CD14-positive monocyte (primary cell): ENCODE measurements at regions not wholly inside any gene's neighbourhood (a gene's known extent, or its start where the extent isn't known, plus 50 kb on each side); places are given as distances from the start of the nearest gene placed in this dataset.

Source experiments
- DNase-seq, 3 donors: peaks; one replicate each; pipeline ENCODE4 v3.0.0-alpha.2; 2011 to 2022
- H2AFZ ChIP-seq: 2 replicates; pipeline ENCODE4 v1.6.0; 2012; ENCODE audit warnings: mild to moderate bottlenecking, low read depth, low read length, inconsistent platforms; ENCODE audit not compliant: insufficient read depth, poor library complexity, severe bottlenecking
- H3K27ac ChIP-seq, 2 donors: 1 replicate in 1 of 2; 2 replicates in 1 of 2; pipeline ENCODE4 v1.5.1; 2012 to 2013; ENCODE audit warnings: low read length in 2 of 2, control low read depth in 1 of 2, inconsistent platforms in 1 of 2, low read depth in 1 of 2, mild to moderate bottlenecking in 1 of 2
- H3K27me3 ChIP-seq, 2 donors: one replicate each; pipeline versions ENCODE4 v1.6.0 to v1.6.1; 2011 to 2013; ENCODE audit warnings: low read length in 2 of 2; ENCODE audit not compliant: control insufficient read depth in 2 of 2, insufficient read depth in 2 of 2
- H3K36me3 ChIP-seq, 2 donors: replicated peaks in 1 of 2; 1 replicate in 1 of 2; 2 replicates in 1 of 2; pipeline versions ENCODE4 v1.5.1 to v1.6.1; 2012 to 2013; ENCODE audit warnings: low read length in 2 of 2, control low read depth in 1 of 2, inconsistent platforms in 1 of 2, mild to moderate bottlenecking in 1 of 2; ENCODE audit not compliant: insufficient read depth in 2 of 2, control insufficient read depth in 1 of 2
- H3K4me1 ChIP-seq, 2 donors: 1 replicate in 1 of 2; 2 replicates in 1 of 2; pipeline versions ENCODE4 v1.5.1 to v1.6.1; 2012 to 2013; ENCODE audit warnings: low read length in 2 of 2, control low read depth in 1 of 2, inconsistent platforms in 1 of 2, mild to moderate bottlenecking in 1 of 2, moderate library complexity in 1 of 2; ENCODE audit not compliant: insufficient read depth in 2 of 2, control insufficient read depth in 1 of 2
- H3K4me2 ChIP-seq: replicated peaks from 2 replicates; pipeline ENCODE3; 2012; ENCODE audit warnings: low read length, moderate library complexity, mild to moderate bottlenecking; ENCODE audit not compliant: poor library complexity, severe bottlenecking; ENCODE audit errors: extremely low read depth
- H3K4me3 ChIP-seq, 3 experiments: fragments of 200-600 bp in 1 of 3; sonication (generic) in 1 of 3; replicated peaks in 1 of 3; 1 replicate in 2 of 3; 2 replicates in 1 of 3; pipeline ENCODE4 v1.5.1; 2011 to 2013; ENCODE audit warnings: low read length in 3 of 3, mild to moderate bottlenecking in 3 of 3, control low read depth in 2 of 3, low read depth in 2 of 3, inconsistent platforms in 1 of 3, moderate library complexity in 1 of 3
- H3K79me2 ChIP-seq: 2 replicates; pipeline ENCODE4 v1.6.0; 2012; ENCODE audit warnings: mild to moderate bottlenecking, control low read depth, inconsistent platforms, low read length, moderate library complexity; ENCODE audit not compliant: insufficient read depth
- H3K9ac ChIP-seq: 2 replicates; pipeline ENCODE4 v1.6.0; 2017; ENCODE audit warnings: low read length, mild to moderate bottlenecking; ENCODE audit not compliant: insufficient read depth, poor library complexity, severe bottlenecking
- H3K9me3 ChIP-seq, 2 donors: replicated peaks in 1 of 2; 1 replicate in 1 of 2; 2 replicates in 1 of 2; pipeline versions ENCODE4 v1.5.1 to v1.6.1; 2012 to 2013; ENCODE audit warnings: low read length in 2 of 2, control low read depth in 1 of 2; ENCODE audit not compliant: control insufficient read depth in 1 of 2, insufficient read depth in 1 of 2
- H4K20me1 ChIP-seq: 2 replicates; pipeline ENCODE4 v1.6.0; 2012; ENCODE audit warnings: mild to moderate bottlenecking, low read length, control low read depth, moderate library complexity; ENCODE audit not compliant: insufficient read depth
- H3K27ac Mint-ChIP-seq, 7 donors: one replicate each; pipeline ENCODE4 v1.8.0; 2020; ENCODE audit warnings: mild to moderate bottlenecking in 7 of 7, mixed read lengths in 7 of 7, moderate library complexity in 6 of 7, inconsistent platforms in 2 of 7
- H3K27me3 Mint-ChIP-seq, 3 donors: one replicate each; pipeline ENCODE4 v1.8.0; 2021 to 2022; ENCODE audit warnings: low read depth in 3 of 3, mild to moderate bottlenecking in 3 of 3, mixed read lengths in 3 of 3, moderate library complexity in 3 of 3, inconsistent platforms in 1 of 3
- H3K36me3 Mint-ChIP-seq, 2 donors: one replicate each; pipeline ENCODE4 v1.8.0; 2020; ENCODE audit warnings: mixed read lengths in 2 of 2, inconsistent platforms in 1 of 2, mild to moderate bottlenecking in 1 of 2
- H3K4me1 Mint-ChIP-seq: one replicate; pipeline ENCODE4 v1.8.0; 2020; ENCODE audit warnings: mild to moderate bottlenecking, mixed read lengths
- H3K4me3 Mint-ChIP-seq, 2 donors: one replicate each; pipeline ENCODE4 v1.8.0; 2020; ENCODE audit warnings: mild to moderate bottlenecking in 2 of 2, mixed read lengths in 2 of 2, moderate library complexity in 1 of 2
- H3K9me3 Mint-ChIP-seq, 7 donors: one replicate each; pipeline ENCODE4 v1.8.0; 2020 to 2022; ENCODE audit warnings: mixed read lengths in 7 of 7, mild to moderate bottlenecking in 6 of 7, moderate library complexity in 6 of 7, inconsistent platforms in 2 of 7
- WGBS: methylation state at CpG from one replicate; pipeline ENCODE4 v1.1.5; 2013; ENCODE audit warnings: missing lambda C conversion rate; ENCODE audit not compliant: insufficient coverage; 5-methylcytosine and 5-hydroxymethylcytosine counted together
- intact Hi-C, 2 donors: fragments of 100-400 bp; cut with micrococcal nuclease; formaldehyde crosslinking; loops; one replicate each; pipeline versions ENCODE4 v1.15.0 to v1.15.1; 2023
- TF ChIP-seq, protein P1 (sequence below): fragments of 200-600 bp; IDR thresholded peaks from one replicate; pipeline ENCODE4 v1.8.0; 2022; ENCODE audit warnings: antibody characterized with exemption, mild to moderate bottlenecking

DNA sequence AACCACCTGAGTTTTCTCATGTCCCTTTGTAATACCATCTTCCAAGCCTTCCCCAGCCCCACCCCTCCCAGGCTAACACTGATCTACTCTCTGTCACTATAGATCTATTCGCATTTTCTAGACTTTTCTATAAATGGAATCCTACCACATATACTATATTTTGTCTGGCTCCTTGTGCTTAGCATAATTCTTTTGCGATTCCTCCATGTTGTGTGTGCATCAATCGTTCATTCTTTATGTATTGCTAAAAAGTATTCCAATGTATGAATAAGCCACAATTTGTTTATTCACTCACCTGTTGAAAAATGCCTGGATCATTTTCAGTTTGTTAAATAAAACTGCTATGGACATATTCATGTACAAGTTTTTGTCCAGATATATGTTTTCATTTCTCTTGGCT, 66.7 kb upstream of the DPT start:
- H3K79me2 ChIP-seq, result no peaks in the 10 kb centered on the region
- H4K20me1 ChIP-seq, result no peaks in the 10 kb centered on the region
- no peaks in the 10 kb centered on the region for H3K27me3 ChIP-seq
- Mint-ChIP-seq H3K27me3 (peaks cover 0 to 3% (median 0%) of the 10 kb centered on the region in 3 donors), H3K4me3 (no peak overlapping the region), H3K27ac (no peak overlapping the region), H3K9me3 (peaks cover 0 to 3% (median 0%) of the 10 kb centered on the region in 7 donors), H3K36me3 (no peaks in the 10 kb centered on the region), H3K4me1 (no peaks in the 10 kb centered on the region)
- no peak overlapping the region for H2AFZ ChIP-seq
- intact Hi-C loops, result no loop called here
- TF ChIP-seq, protein P1, sequence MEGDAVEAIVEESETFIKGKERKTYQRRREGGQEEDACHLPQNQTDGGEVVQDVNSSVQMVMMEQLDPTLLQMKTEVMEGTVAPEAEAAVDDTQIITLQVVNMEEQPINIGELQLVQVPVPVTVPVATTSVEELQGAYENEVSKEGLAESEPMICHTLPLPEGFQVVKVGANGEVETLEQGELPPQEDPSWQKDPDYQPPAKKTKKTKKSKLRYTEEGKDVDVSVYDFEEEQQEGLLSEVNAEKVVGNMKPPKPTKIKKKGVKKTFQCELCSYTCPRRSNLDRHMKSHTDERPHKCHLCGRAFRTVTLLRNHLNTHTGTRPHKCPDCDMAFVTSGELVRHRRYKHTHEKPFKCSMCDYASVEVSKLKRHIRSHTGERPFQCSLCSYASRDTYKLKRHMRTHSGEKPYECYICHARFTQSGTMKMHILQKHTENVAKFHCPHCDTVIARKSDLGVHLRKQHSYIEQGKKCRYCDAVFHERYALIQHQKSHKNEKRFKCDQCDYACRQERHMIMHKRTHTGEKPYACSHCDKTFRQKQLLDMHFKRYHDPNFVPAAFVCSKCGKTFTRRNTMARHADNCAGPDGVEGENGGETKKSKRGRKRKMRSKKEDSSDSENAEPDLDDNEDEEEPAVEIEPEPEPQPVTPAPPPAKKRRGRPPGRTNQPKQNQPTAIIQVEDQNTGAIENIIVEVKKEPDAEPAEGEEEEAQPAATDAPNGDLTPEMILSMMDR, result no peak
- no peaks in the 10 kb centered on the region for H3K9me3 ChIP-seq
- no peak overlapping the region for H3K27ac ChIP-seq
- H3K36me3 ChIP-seq, result no peaks in the 10 kb centered on the region
- no peak overlapping the region for H3K9ac ChIP-seq
- no peaks in the 10 kb centered on the region for H3K4me1 ChIP-seq
- no peak for DNase-seq
- H3K4me3 ChIP-seq, result no peak overlapping the region
- 100% methylated on average over 1 of the region's 3 CpGs for WGBS
- H3K4me2 ChIP-seq, result no peak overlapping the region

DNA sequence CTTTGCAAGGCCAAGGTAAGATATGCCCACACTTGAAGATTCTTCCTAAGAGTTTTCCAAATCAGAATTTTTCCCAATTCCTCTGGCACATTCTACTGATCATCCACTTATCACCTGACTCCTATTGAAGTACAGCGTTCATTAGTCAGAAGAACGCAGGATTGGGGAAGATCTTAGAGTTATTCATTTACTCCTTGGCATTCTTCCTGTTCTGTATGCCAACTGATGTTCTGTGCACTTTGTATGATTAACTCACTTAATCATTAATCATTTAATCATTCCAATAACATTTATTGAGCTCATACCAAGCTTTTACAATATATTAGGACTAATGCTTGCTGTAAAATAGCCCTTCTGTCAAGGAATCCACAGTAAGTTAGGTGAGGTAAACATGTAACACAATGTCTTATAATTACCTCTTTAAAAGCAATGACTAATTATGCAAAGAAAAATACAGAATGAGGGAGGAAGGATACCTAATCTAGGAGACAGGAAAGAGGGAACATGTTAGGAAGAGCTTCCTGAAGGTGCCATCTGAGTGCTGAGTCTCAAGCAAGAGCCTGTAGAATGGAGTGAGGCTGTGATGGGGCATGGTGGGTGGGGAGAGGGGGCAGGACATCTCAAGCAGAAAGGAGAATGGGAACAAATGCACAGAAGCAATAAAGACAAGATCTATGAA, 71.1 kb upstream of the DPT start:
- intact Hi-C loops, result no loop called here
- Histone ChIP-seq H3K4me2 (no peak overlapping the region), H3K27me3 (no peaks in the 10 kb centered on the region), H3K36me3 (no peaks in the 10 kb centered on the region), H4K20me1 (no peaks in the 10 kb centered on the region), H3K79me2 (no peaks in the 10 kb centered on the region), H3K4me3 (no peak overlapping the region), H3K4me1 (no peaks in the 10 kb centered on the region), H3K9ac (no peak overlapping the region), H2AFZ (no peak overlapping the region), H3K9me3 (no peaks in the 10 kb centered on the region), H3K27ac (no peak overlapping the region)
- no peak for DNase-seq
- no peak overlapping the region for H3K27ac Mint-ChIP-seq
- no CpG with 5 or more reads among the region's 2 CpGs for WGBS
- no peaks in the 10 kb centered on the region for H3K4me1 Mint-ChIP-seq
- H3K36me3 Mint-ChIP-seq, result no peaks in the 10 kb centered on the region
- no peak overlapping the region for H3K4me3 Mint-ChIP-seq
- peaks cover 0 to 3% (median 0%) of the 10 kb centered on the region in 7 donors for H3K9me3 Mint-ChIP-seq
- H3K27me3 Mint-ChIP-seq, result peaks cover 0 to 2% (median 0%) of the 10 kb centered on the region in 3 donors
- TF ChIP-seq, protein P1, result no peak
